Right ventricle myocardium inferior (tissue), 1 donor: ENCODE measurements at regions not wholly inside any gene's neighbourhood (a gene's known extent, or its start where the extent isn't known, plus 50 kb on each side); places are given as distances from the start of the nearest gene placed in this dataset.

ENCODE experiments used
- ATAC-seq: fragments of 200-7000 bp; cut with Tn5 transposase; one replicate; pipeline ENCODE4 v1.9.1; 2020; ENCODE audit warnings: mild to moderate bottlenecking, moderate library complexity
- DNase-seq: peaks from one replicate; pipeline ENCODE4 v3.0.0; 2021; ENCODE audit errors: missing footprints
- intact Hi-C: fragments of 100-400 bp; cut with DNase I; formaldehyde crosslinking; loops from one replicate; pipeline ENCODE4 v1.11.0; 2022
- donor health status: DM: no; HTN: yes; CAD: no; lungs with severe emphysema.

GRCh38 chr4:64216741-64217140, 192.5 kb downstream of the TECRL start:
- intact Hi-C loops = no loop called here
- DNase-seq = no peak
- no peak for ATAC-seq

- no peak for ATAC-seq
- DNase-seq = no peak
- intact Hi-C loops = no loop called here
Observed at GRCh38 chr4:64205376-64205775, 203.9 kb downstream of the TECRL start.

- ATAC-seq = no peak
- no peak for DNase-seq
- intact Hi-C loops = no loop called here
Observed at GRCh38 chr4:64200001-64200555, 209.2 kb downstream of the TECRL start.

- intact Hi-C loops = no loop called here
- ATAC-seq (no peak), DNase-seq (no peak)
Observed at GRCh38 chr4:64195582-64195981, 213.7 kb downstream of the TECRL start.

DNA sequence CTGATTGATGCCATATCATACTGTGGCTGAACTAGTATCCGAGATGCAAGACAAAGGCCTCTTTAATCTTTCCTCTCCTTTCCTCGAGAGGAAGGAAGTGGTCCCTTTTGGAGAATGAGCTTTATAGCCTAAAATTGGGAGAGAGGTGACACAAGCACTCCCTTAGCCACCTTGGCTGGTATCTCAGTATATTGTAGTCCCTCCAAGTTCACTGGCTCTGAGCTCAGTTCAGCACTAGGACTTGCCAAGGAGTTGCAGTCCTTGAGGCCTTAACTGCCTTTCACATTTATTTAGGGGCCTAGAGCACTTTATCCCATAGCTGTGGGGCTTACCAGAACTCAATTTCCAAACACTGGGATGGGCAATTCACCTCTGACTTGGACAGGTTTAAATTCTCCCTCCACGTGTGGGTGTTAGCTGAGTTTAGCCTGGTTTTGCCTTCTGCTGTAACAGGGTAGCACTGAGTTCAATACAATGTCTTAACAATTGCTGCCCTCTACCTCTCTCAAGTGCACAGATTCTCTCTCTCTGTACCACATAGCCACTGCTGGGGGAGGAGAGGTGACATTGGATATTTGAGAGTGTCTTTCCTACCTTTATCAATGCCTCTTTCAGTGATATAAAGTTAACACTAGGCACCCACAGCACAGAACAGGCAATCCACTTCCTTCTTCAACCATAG, 216.4 kb downstream of the TECRL start:
- no peak for DNase-seq
- intact Hi-C loops = no loop called here
- ATAC-seq = no peak

DNA sequence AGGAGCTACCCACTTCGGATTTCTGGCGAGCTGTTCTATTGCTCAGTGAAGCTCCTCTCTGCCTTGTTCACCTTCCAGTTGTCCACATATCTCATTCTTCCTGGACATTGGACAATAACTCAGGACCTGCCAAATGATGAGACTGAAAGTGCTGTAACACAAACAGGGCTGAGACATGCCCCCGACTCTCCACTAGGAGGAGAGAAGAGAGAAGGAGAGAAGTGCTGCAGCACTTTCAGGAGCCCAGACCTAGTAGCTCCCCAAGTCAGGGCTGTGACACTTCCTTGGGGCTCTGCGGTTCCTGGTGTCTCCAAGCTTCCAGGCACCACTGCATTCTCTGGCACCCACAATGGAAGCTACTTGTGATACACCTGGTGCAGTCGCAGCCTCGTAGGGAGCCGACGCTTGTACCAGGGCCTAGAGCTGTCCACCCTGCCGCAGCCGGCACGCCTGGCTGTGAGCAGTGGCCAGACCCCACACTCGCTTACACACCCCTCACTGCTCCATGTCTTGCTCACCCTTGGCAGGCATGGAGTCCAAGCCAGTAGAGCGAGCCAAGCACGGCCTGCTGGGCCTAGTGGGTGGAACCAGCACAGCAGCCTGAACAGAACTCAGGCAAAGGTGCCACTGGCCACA, 234.9 kb downstream of the TECRL start:
- no peak for ATAC-seq
- intact Hi-C loops = no loop called here
- DNase-seq = no peak

GRCh38 chr4:64166365-64166764, 242.9 kb downstream of the TECRL start:
- ATAC-seq (no peak), DNase-seq (no peak)
- intact Hi-C loops = no loop called here

DNA sequence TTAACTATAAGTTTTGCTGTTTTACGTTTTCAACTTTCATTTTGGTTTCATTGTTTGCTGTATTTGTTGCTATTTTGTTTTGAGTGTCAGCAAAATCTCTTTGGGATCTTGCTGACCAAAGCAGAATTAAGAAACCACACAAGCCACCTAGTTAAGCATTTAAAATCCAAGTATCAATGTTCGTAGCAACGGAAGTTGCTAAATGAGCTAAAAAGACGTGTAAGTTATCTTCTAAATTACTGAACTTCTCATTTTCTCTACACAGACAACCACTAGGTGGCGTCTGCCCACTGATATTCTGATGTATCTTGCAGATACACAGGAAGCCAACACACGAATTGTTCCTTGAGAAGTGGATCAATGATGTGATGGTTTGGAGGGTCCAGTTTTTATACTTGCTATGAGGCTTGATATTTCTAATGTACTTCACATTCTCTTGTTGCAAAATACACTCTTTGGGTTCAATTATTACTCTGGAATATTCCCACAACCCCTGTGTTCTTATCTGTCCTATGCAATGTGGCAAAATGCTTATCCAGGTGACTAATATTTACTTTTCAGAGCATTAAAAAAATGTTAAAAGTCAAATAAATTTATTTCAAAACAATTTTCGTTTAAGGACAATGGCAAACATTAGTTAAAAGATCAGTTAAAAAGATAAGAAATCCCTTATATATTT, 250.5 kb downstream of the TECRL start:
- intact Hi-C loops = loop anchor here (5.0 kb wide), 2 partner anchors 384 to 429 kb away; no protein-coding TSS in a partner anchor
- ATAC-seq = no peak
- DNase-seq = no peak

DNA sequence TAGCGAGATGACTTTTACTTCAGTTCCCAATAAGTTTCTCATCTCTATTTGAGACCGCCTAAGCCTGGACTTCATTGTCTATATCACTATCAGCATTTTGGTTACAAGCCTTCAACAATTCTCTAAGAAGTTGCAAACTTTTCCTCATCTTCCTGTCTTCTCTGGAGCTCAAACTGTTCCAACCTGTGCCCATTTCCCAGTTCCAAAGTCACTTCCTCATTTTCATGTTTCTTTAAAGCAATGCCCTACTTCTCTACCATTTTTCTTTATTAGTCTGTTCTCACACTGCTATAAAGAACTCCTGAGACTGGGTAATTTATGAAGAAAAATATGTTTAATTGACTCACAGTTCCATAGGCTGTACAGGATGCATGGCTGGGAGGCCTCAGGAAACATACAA, 251.9 kb downstream of the TECRL start:
- ATAC-seq (no peak), DNase-seq (no peak)
- intact Hi-C loops = loop anchor here (5.0 kb wide), 2 partner anchors 385 to 430 kb away; no protein-coding TSS in a partner anchor

- intact Hi-C loops = loop anchor here (5.0 kb wide), 2 partner anchors 386 to 431 kb away; no protein-coding TSS in a partner anchor
- no peak for ATAC-seq
- DNase-seq = no peak
Observed at GRCh38 chr4:64156253-64156652, 253.0 kb downstream of the TECRL start.

DNA sequence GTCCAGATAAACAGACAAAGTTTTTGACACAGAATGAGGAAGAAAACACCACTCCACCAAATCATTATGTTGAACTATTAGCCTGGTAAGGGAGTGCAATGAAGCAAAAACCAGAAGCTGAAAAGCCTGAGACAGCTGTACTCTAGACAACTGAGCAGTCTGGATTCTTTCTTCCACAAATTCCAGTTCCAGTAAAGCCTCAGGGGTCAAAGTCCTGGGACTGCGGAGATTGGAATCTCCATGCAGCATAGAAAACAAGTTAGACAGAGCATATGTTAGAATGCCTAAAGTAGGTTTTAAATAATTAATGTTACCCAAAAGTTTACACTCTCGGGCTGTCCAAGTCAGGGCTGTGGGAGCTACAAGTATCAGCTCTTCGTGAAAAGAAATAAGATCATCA, 263.2 kb downstream of the TECRL start:
- peak; percentile 3 for DNase-seq
- ATAC-seq = no peak
- intact Hi-C loops = no loop called here

- no peak for ATAC-seq
- intact Hi-C loops = no loop called here
- no peak for DNase-seq
Observed at GRCh38 chr4:64144994-64145393, 264.3 kb downstream of the TECRL start.

DNA sequence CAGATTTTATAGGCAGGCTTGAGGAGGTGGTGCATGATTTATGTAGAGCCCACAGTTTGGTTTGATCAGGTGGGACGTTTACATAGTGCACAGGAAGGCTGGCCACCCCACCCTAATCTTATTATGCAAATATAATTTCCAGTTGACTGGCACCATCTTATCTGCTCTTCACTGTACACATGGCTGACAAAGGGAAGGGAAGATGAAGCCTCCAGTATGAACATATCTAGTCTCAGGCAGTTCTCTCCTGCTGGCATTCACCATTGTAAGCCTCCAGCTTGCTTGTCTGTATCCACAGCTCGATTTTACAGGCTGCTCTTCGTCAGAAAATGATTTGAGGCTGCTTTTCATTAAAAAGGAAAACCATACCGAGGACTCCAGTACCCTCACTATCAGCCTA, 278.3 kb downstream of the TECRL start:
- no peak for ATAC-seq
- intact Hi-C loops = no loop called here
- DNase-seq = no peak

DNA sequence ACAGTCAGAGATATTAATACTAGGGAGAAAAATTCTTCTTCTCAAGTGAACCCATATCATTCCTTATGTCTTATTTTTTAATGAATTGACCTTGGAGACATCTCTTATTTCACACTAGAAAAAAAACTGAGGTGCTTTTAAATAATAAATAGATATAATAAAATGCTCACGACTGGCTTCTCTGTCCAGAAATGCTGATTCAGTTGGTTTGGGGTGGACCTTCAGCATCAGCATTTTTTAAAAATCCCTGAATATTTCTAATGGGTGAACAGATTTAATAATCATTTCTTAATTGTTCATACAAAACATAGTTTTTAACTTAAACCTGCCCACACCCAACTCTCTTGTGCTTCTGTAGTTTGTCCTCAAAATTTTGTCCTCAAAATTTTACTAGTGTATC, 283.9 kb downstream of the TECRL start:
- intact Hi-C loops = no loop called here
- no peak for ATAC-seq
- no peak for DNase-seq

- no peak for DNase-seq
- ATAC-seq = no peak
- intact Hi-C loops = no loop called here
Observed at GRCh38 chr4:64121803-64122202, 287.4 kb downstream of the TECRL start.

- ATAC-seq (no peak), DNase-seq (no peak)
- intact Hi-C loops = no loop called here
Observed at GRCh38 chr4:64105903-64106302, 303.3 kb downstream of the TECRL start.

- DNase-seq (no peak), ATAC-seq (no peak)
- intact Hi-C loops = no loop called here
Observed at GRCh38 chr4:64095398-64095797, 313.9 kb downstream of the TECRL start.

- intact Hi-C loops = no loop called here
- DNase-seq (no peak), ATAC-seq (no peak)
Observed at GRCh38 chr4:64079316-64079715, 329.9 kb downstream of the TECRL start.

DNA sequence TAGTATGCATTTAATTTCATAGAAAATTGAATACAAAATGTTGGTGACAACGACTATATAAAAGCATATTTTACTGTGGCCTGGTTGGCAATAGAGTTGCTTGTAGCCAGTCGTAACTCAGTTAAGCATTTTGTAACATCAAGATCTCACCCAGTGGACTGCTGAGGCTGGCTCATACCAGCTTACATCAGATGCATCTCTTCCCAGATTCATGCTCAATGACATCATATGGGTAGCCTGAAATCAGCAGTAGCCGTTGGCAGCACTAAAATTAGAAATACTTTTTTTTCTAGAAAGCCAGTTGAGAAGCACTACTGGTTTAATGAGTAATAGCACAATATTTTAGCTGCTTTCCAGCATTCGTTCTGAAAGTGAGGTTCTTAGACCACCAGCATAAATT, 341.2 kb downstream of the TECRL start:
- ATAC-seq = no peak
- no peak for DNase-seq
- intact Hi-C loops = no loop called here

GRCh38 chr4:64062991-64063390, 346.3 kb downstream of the TECRL start:
- intact Hi-C loops = no loop called here
- DNase-seq (no peak), ATAC-seq (no peak)
